Smooth muscle cell (in vitro differentiated cells): ENCODE measurements at regions not wholly inside any gene's neighbourhood (a gene's known extent, or its start where the extent isn't known, plus 50 kb on each side); places are given as distances from the start of the nearest gene placed in this dataset.
A peak's percentile ranks its signal among the peaks of the same experiment; 100 is the strongest.

Source experiments
- DNase-seq: peaks from one replicate; lab custom pipeline; 2025; ENCODE audit not compliant: unreplicated experiment; lab: John Stamatoyannopoulos, UW
- H2AFZ ChIP-seq: fragments of 200-600 bp; sonication (generic); 2 replicates; pipeline ENCODE4 v1.6.0; 2016; ENCODE audit warnings: antibody characterized with exemption, low read depth, mild to moderate bottlenecking
- H3F3A ChIP-seq: fragments of 200-600 bp; sonication (generic); 2 replicates; pipeline ENCODE4 v1.6.0; 2017; ENCODE audit warnings: antibody characterized with exemption, low read depth
- H3K27ac ChIP-seq: fragments of 200-600 bp; sonication (generic); 2 replicates; pipeline ENCODE4 v1.5.1; 2016; ENCODE audit warnings: low read depth, mild to moderate bottlenecking
- H3K27me3 ChIP-seq: fragments of 200-600 bp; sonication (generic); 2 replicates; pipeline ENCODE4 v1.6.1; 2016; ENCODE audit warnings: low read depth, mild to moderate bottlenecking
- H3K36me3 ChIP-seq: fragments of 200-600 bp; sonication (generic); 2 replicates; pipeline ENCODE4 v1.5.1; 2016; ENCODE audit warnings: low read depth
- H3K4me1 ChIP-seq: fragments of 200-600 bp; sonication (generic); 2 replicates; pipeline ENCODE4 v1.5.1; 2016; ENCODE audit warnings: low read depth
- H3K4me2 ChIP-seq: fragments of 200-600 bp; sonication (generic); 2 replicates; pipeline ENCODE4 v1.6.0; 2016; ENCODE audit warnings: mild to moderate bottlenecking
- H3K4me3 ChIP-seq: fragments of 200-600 bp; sonication (generic); 2 replicates; pipeline ENCODE4 v1.5.1; 2016; ENCODE audit warnings: mild to moderate bottlenecking
- H3K79me2 ChIP-seq: fragments of 200-600 bp; sonication (generic); 2 replicates; pipeline ENCODE4 v1.6.0; 2016; ENCODE audit warnings: low read depth, mild to moderate bottlenecking
- H3K9ac ChIP-seq: fragments of 200-600 bp; sonication (generic); 2 replicates; pipeline ENCODE4 v1.6.0; 2016; ENCODE audit warnings: low read depth
- H3K9me3 ChIP-seq: fragments of 200-600 bp; sonication (generic); replicated peaks from 2 replicates; pipeline ENCODE4 v1.5.1; 2016; ENCODE audit warnings: low read depth
- H4K20me1 ChIP-seq: fragments of 200-600 bp; sonication (generic); 2 replicates; pipeline ENCODE4 v1.6.0; 2016; ENCODE audit warnings: low read depth
- CTCF ChIP-seq: fragments of 200-600 bp; sonication (generic); IDR thresholded peaks from 2 replicates; pipeline ENCODE4 v1.5.1; 2017; ENCODE audit warnings: borderline replicate concordance, mild to moderate bottlenecking, antibody characterized with exemption; ENCODE audit not compliant: insufficient read depth, poor library complexity, severe bottlenecking
- WGBS: methylation state at CpG from one replicate; pipeline ENCODE4 v1.1.7; 2016; ENCODE audit warnings: low lambda C conversion rate; 5-methylcytosine and 5-hydroxymethylcytosine counted together

- Histone ChIP-seq H3K27ac (no peak overlapping the region), H3K4me1 (peaks cover 11% of the 10 kb centered on the region), H3K36me3 (no peaks in the 10 kb centered on the region), H3K27me3 (no peaks in the 10 kb centered on the region), H3K4me3 (no peak overlapping the region), H4K20me1 (no peaks in the 10 kb centered on the region), H3K4me2 (no peak overlapping the region), H3K9ac (no peak overlapping the region), H3F3A (no peaks in the 10 kb centered on the region), H3K79me2 (no peaks in the 10 kb centered on the region), H2AFZ (no peak overlapping the region), H3K9me3 (no peaks in the 10 kb centered on the region)
- 86% methylated on average over 2 of the region's 2 CpGs for WGBS
- TF ChIP-seq CTCF = no peak
- no peak for DNase-seq
These were observed 295.8 kb downstream of the EPHA7 start for GRCh38 chr6:93123585-93123984.

- no peaks in the 10 kb centered on the region for H3K9me3 ChIP-seq
- no peak overlapping the region for H3K4me3 ChIP-seq
- no peak overlapping the region for H3K9ac ChIP-seq
- no peak for DNase-seq
- no peaks in the 10 kb centered on the region for H3K27me3 ChIP-seq
- H3K4me2 ChIP-seq = no peak overlapping the region
- no peak for TF ChIP-seq CTCF
- no peak overlapping the region for H3K27ac ChIP-seq
- H2AFZ ChIP-seq = peak overlapping the region; percentile 14
- H3K4me1 ChIP-seq = peaks cover 5% of the 10 kb centered on the region
- no peaks in the 10 kb centered on the region for H3K79me2 ChIP-seq
- WGBS = 85% methylated on average over 1 of the region's 1 CpG
- no peaks in the 10 kb centered on the region for H3K36me3 ChIP-seq
- H3F3A ChIP-seq = no peaks in the 10 kb centered on the region
- H4K20me1 ChIP-seq = no peaks in the 10 kb centered on the region
These were observed 299.1 kb downstream of the EPHA7 start for GRCh38 chr6:93120154-93120742.

GRCh38 chr6:93105907-93106306, 313.5 kb downstream of the EPHA7 start:
- H3K27me3 ChIP-seq = no peaks in the 10 kb centered on the region
- H4K20me1 ChIP-seq = no peaks in the 10 kb centered on the region
- peak overlapping the region; percentile 13 for H2AFZ ChIP-seq
- peaks cover 13% of the 10 kb centered on the region for H3F3A ChIP-seq
- no peaks in the 10 kb centered on the region for H3K79me2 ChIP-seq
- no peak overlapping the region for H3K4me3 ChIP-seq
- no peak overlapping the region for H3K9ac ChIP-seq
- no peaks in the 10 kb centered on the region for H3K9me3 ChIP-seq
- DNase-seq = no peak
- H3K27ac ChIP-seq = peak overlapping the region; percentile 88
- H3K4me1 ChIP-seq = peaks cover 27% of the 10 kb centered on the region
- no peaks in the 10 kb centered on the region for H3K36me3 ChIP-seq
- TF ChIP-seq CTCF = no peak
- 50% methylated on average over 2 of the region's 2 CpGs for WGBS
- H3K4me2 ChIP-seq = peak overlapping the region; percentile 82

GRCh38 chr6:93105017-93105416, 314.3 kb downstream of the EPHA7 start:
- peaks cover 27% of the 10 kb centered on the region for H3K4me1 ChIP-seq
- peak overlapping the region; percentile 82 for H3K4me2 ChIP-seq
- peak overlapping the region; percentile 88 for H3K27ac ChIP-seq
- H3K79me2 ChIP-seq = no peaks in the 10 kb centered on the region
- peak overlapping the region; percentile 49 for H3K9ac ChIP-seq
- peaks cover 13% of the 10 kb centered on the region for H3F3A ChIP-seq
- peak overlapping the region; percentile 27 for H3K4me3 ChIP-seq
- H3K9me3 ChIP-seq = no peaks in the 10 kb centered on the region
- no peak for TF ChIP-seq CTCF
- H3K27me3 ChIP-seq = no peaks in the 10 kb centered on the region
- H2AFZ ChIP-seq = peak overlapping the region; percentile 87
- no peaks in the 10 kb centered on the region for H3K36me3 ChIP-seq
- H4K20me1 ChIP-seq = no peaks in the 10 kb centered on the region
- no peak for DNase-seq
- WGBS = 7% methylated on average over 3 of the region's 3 CpGs
